Stimulated activated CD4-positive, alpha-beta T cell treated with anti-CD3 and anti-CD28 coated beads, Interleukin-1b, Interleukin-23, amount 100 ng/mL, for 4 hours (primary cell): ENCODE measurements at regions not wholly inside any gene's neighbourhood (a gene's known extent, or its start where the extent isn't known, plus 50 kb on each side); places are given as distances from the start of the nearest gene placed in this dataset.

ENCODE experiments used
- DNase-seq, 2 donors: peaks; one replicate each; pipeline ENCODE4 v3.0.0-alpha.2; 2020; ENCODE audit warnings: low read depth in 2 of 2

- no peak for DNase-seq
Measured at GRCh38 chr20:20938131-20938530, 168.0 kb downstream of the LINC00237 start.

- DNase-seq: no peak
Measured at GRCh38 chr20:20933142-20933958, 172.8 kb downstream of the LINC00237 start.

GRCh38 chr20:20932156-20932555 is 174.0 kb downstream of the LINC00237 start:
- no peak for DNase-seq

GRCh38 chr20:20931632-20932031 is 174.5 kb downstream of the LINC00237 start:
- no peak for DNase-seq

GRCh38 chr20:20931024-20931423 is 175.1 kb downstream of the LINC00237 start:
- no peak for DNase-seq

GRCh38 chr20:20930500-20930899 is 175.7 kb downstream of the LINC00237 start:
- no peak for DNase-seq

- no peak for DNase-seq
Measured at GRCh38 chr20:20929341-20929740, 176.8 kb downstream of the LINC00237 start.

GRCh38 chr20:20926222-20926905 is 179.8 kb downstream of the LINC00237 start:
- no peak for DNase-seq

GRCh38 chr20:20920433-20920832 is 185.7 kb downstream of the LINC00237 start:
- no peak for DNase-seq

- DNase-seq: no peak
Measured at GRCh38 chr20:20915844-20916243, 190.3 kb downstream of the LINC00237 start.

- no peak for DNase-seq
Measured at GRCh38 chr20:20904501-20904831, 192.0 kb upstream of the RALGAPA2 start.

- DNase-seq: no peak
Measured at GRCh38 chr20:20903773-20904500, 191.5 kb upstream of the RALGAPA2 start.

- no peak for DNase-seq
Measured at GRCh38 chr20:20897922-20898321, 185.5 kb upstream of the RALGAPA2 start.

GRCh38 chr20:20897145-20897544 is 184.7 kb upstream of the RALGAPA2 start:
- DNase-seq: no peak

- no peak for DNase-seq
Measured at GRCh38 chr20:20896606-20897005, 184.2 kb upstream of the RALGAPA2 start.

- DNase-seq: no peak
Measured at GRCh38 chr20:20895537-20895936, 183.1 kb upstream of the RALGAPA2 start.

- no peak for DNase-seq
Measured at GRCh38 chr20:20894753-20895152, 182.3 kb upstream of the RALGAPA2 start.

- no peak for DNase-seq
Measured at GRCh38 chr20:20894280-20894679, 181.8 kb upstream of the RALGAPA2 start.

GRCh38 chr20:20892328-20892727 is 179.9 kb upstream of the RALGAPA2 start:
- no peak for DNase-seq

GRCh38 chr20:20890751-20891150 is 178.3 kb upstream of the RALGAPA2 start:
- DNase-seq: no peak

- no peak for DNase-seq
Measured at GRCh38 chr20:20888936-20889335, 176.5 kb upstream of the RALGAPA2 start.

- DNase-seq: no peak
Measured at GRCh38 chr20:20888266-20888656, 175.8 kb upstream of the RALGAPA2 start.
